ENCODE measurements at regions not wholly inside any gene's neighbourhood (a gene's known extent, or its start where the extent isn't known, plus 50 kb on each side); places are given as distances from the start of the nearest gene placed in this dataset.

GRCh38 chr7:24042028-24042427 is 242.0 kb upstream of the NPY start:
- Histone ChIP-seq H3K4me3 (replicated peaks in 1 of 2; ENCODE audit: low read depth in 1 of 2, low read length in 2 of 2) (no peak overlapping the region), H3K9ac (ENCODE audit: low read length) (no peak overlapping the region), H3K9me2 (ENCODE audit: insufficient read depth) (no peaks in the 10 kb centered on the region), H2AFZ (ENCODE audit: low read depth, low read length, poor library complexity, severe bottlenecking) (no peak overlapping the region), H3K79me2 (ENCODE audit: insufficient read depth, low read length) (no peaks in the 10 kb centered on the region), H3K9me3 (ENCODE audit: control insufficient read depth in 1 of 2, insufficient read depth in 1 of 2, low read depth in 1 of 2, low read length in 2 of 2) (no peaks in the 10 kb centered on the region), H4K20me1 (ENCODE audit: insufficient read depth) (no peaks in the 10 kb centered on the region), H3K27me3 (ENCODE audit: insufficient read depth, low read length) (no peaks in the 10 kb centered on the region), H3K4me1 (ENCODE audit: control insufficient read depth in 1 of 2, insufficient read depth in 2 of 2, low read length in 2 of 2) (no peaks in the 10 kb centered on the region), H3K36me3 (ENCODE audit: control insufficient read depth in 1 of 2, insufficient read depth in 2 of 2, low read length in 2 of 2) (no peaks in the 10 kb centered on the region), H3K27ac (ENCODE audit: low read depth, low read length) (no peak overlapping the region), H3K4me2 (ENCODE audit: low read length) (no peak overlapping the region)
- POLR2A ChIA-PET: no interaction called here
- intact Hi-C loops (cut with micrococcal nuclease): no loop called here
- DNase-seq (ENCODE audit: low read depth, low spot score) (no peak), ATAC-seq (no peak)
- BruUV-seq (replicated peaks): no TSS peak
- RAD21 ChIA-PET (ENCODE audit: low non-redundant PET in 1 of 2, low total read pairs in 2 of 2, uncharacterized antibody in 2 of 2, unreplicated experiment in 2 of 2): no interaction called here
- TF ChIP-seq, protein P1, sequence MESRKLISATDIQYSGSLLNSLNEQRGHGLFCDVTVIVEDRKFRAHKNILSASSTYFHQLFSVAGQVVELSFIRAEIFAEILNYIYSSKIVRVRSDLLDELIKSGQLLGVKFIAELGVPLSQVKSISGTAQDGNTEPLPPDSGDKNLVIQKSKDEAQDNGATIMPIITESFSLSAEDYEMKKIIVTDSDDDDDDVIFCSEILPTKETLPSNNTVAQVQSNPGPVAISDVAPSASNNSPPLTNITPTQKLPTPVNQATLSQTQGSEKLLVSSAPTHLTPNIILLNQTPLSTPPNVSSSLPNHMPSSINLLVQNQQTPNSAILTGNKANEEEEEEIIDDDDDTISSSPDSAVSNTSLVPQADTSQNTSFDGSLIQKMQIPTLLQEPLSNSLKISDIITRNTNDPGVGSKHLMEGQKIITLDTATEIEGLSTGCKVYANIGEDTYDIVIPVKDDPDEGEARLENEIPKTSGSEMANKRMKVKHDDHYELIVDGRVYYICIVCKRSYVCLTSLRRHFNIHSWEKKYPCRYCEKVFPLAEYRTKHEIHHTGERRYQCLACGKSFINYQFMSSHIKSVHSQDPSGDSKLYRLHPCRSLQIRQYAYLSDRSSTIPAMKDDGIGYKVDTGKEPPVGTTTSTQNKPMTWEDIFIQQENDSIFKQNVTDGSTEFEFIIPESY (IDR thresholded peaks at IDR 0.05; ENCODE audit: extremely low read depth, insufficient replicate concordance, low read length): no peak
- TF ChIP-seq ZFX (IDR thresholded peaks at IDR 0.05) (no peak), SIN3A (IDR thresholded peaks at IDR 0.05; ENCODE audit: low read depth) (no peak)
- CTCF ChIA-PET: no interaction called here

- no peaks in the 10 kb centered on the region for H3K9me3 ChIP-seq (ENCODE audit: control insufficient read depth in 1 of 2, insufficient read depth in 1 of 2, low read depth in 1 of 2, low read length in 2 of 2)
- RAD21 ChIA-PET (ENCODE audit: low non-redundant PET in 1 of 2, low total read pairs in 2 of 2, uncharacterized antibody in 2 of 2, unreplicated experiment in 2 of 2): no interaction called here
- no peak overlapping the region for H3K9ac ChIP-seq (ENCODE audit: low read length)
- H2AFZ ChIP-seq (ENCODE audit: low read depth, low read length, poor library complexity, severe bottlenecking): no peak overlapping the region
- H3K79me2 ChIP-seq (ENCODE audit: insufficient read depth, low read length): no peaks in the 10 kb centered on the region
- no peak for DNase-seq (ENCODE audit: low read depth, low spot score)
- no peaks in the 10 kb centered on the region for H3K9me2 ChIP-seq (ENCODE audit: insufficient read depth)
- ATAC-seq: no peak
- H3K4me1 ChIP-seq (ENCODE audit: control insufficient read depth in 1 of 2, insufficient read depth in 2 of 2, low read length in 2 of 2): no peaks in the 10 kb centered on the region
- intact Hi-C loops (cut with micrococcal nuclease): no loop called here
- no peak overlapping the region for H3K4me2 ChIP-seq (ENCODE audit: low read length)
- no peaks in the 10 kb centered on the region for H4K20me1 ChIP-seq (ENCODE audit: insufficient read depth)
- no peaks in the 10 kb centered on the region for H3K36me3 ChIP-seq (ENCODE audit: control insufficient read depth in 1 of 2, insufficient read depth in 2 of 2, low read length in 2 of 2)
- H3K27ac ChIP-seq (ENCODE audit: low read depth, low read length): no peak overlapping the region
- H3K27me3 ChIP-seq (ENCODE audit: insufficient read depth, low read length): peaks cover 21% of the 10 kb centered on the region
- CTCF ChIA-PET: no interaction called here
- no peak overlapping the region for H3K4me3 ChIP-seq (replicated peaks in 1 of 2; ENCODE audit: low read depth in 1 of 2, low read length in 2 of 2)
- POLR2A ChIA-PET: no interaction called here
- no TSS peak for BruUV-seq (replicated peaks)
- no peak for TF ChIP-seq YY1 (IDR thresholded peaks at IDR 0.05; ENCODE audit: extremely low read depth, insufficient replicate concordance, low read depth, low read length)
- no peak for TF ChIP-seq ZNF274 (IDR thresholded peaks at IDR 0.05; ENCODE audit: low read depth, low read length)
- no peak for TF ChIP-seq ELF1 (IDR thresholded peaks at IDR 0.05; ENCODE audit: borderline replicate concordance, low read depth)
- no peak for TF ChIP-seq EZH2 (IDR thresholded peaks at IDR 0.05)
- no peak for TF ChIP-seq SIN3A (IDR thresholded peaks at IDR 0.05; ENCODE audit: low read depth)
- TF ChIP-seq POLR2A (IDR thresholded peaks at IDR 0.05; ENCODE audit: borderline replicate concordance, extremely low read depth, insufficient read depth, insufficient read length): no peak
- no peak for TF ChIP-seq JUND (IDR thresholded peaks at IDR 0.05)
- TF ChIP-seq REST (IDR thresholded peaks at IDR 0.05; ENCODE audit: low read depth): no peak
- TF ChIP-seq, protein P2, sequence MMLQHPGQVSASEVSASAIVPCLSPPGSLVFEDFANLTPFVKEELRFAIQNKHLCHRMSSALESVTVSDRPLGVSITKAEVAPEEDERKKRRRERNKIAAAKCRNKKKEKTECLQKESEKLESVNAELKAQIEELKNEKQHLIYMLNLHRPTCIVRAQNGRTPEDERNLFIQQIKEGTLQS (IDR thresholded peaks at IDR 0.05): no peak
- TF ChIP-seq CBX3 (IDR thresholded peaks at IDR 0.05; ENCODE audit: low read depth): no peak
- TF ChIP-seq TCF7L2 (IDR thresholded peaks at IDR 0.05; ENCODE audit: borderline replicate concordance, extremely low read depth, insufficient read depth, insufficient read length): no peak
- TF ChIP-seq RAD21 (IDR thresholded peaks at IDR 0.05; ENCODE audit: low read depth): no peak
- no peak for TF ChIP-seq EGR1 (IDR thresholded peaks at IDR 0.05; ENCODE audit: low read depth)
These were observed 234.7 kb upstream of the NPY start for GRCh38 chr7:24049296-24049695.
